Endothelial cell of umbilical vein (primary cell): ENCODE measurements at regions not wholly inside any gene's neighbourhood (a gene's known extent, or its start where the extent isn't known, plus 50 kb on each side); places are given as distances from the start of the nearest gene placed in this dataset.

Experiments
- BruUV-seq: library from RNA; stranded (reverse); fragments of 400-500 nt; replicated peaks from 2 replicates; lab custom pipeline; 2021; lab: Mats Ljungman, UMichigan
- CTCF ChIA-PET: fragments of 300-600, 350-600 bp; sonication (Branson Sonifier 250); formaldehyde crosslinking; loops from one replicate; lab custom pipeline; 2021; ENCODE audit warnings: antibody characterized with exemption, inconsistent platforms; lab: Charles Lee
- POLR2A ChIA-PET: fragments of 300-600, 350-600 bp; sonication (Branson Sonifier 250); formaldehyde crosslinking; loops from one replicate; lab custom pipeline; 2021; ENCODE audit warnings: antibody characterized with exemption, inconsistent platforms; lab: Charles Lee
- DNase-seq: peaks from one replicate; pipeline ENCODE4 v3.0.0-alpha.2; 2011; ENCODE audit warnings: low read depth, low spot score
- FAIRE-seq: peaks from 2 replicates; lab custom pipeline; 2011; peaks lifted over from hg19 to GRCh38; lab: Jason Lieb, UNC
- H2AFZ ChIP-seq: 2 replicates; pipeline ENCODE4 v1.6.0; 2012; ENCODE audit warnings: low read depth, low read length, control low read depth, inconsistent platforms
- H3K27ac ChIP-seq: 2 replicates; pipeline ENCODE4 v1.5.1; 2011; ENCODE audit warnings: low read depth, mild to moderate bottlenecking, control low read depth, low read length, moderate library complexity; ENCODE audit not compliant: insufficient read depth
- H3K27me3 ChIP-seq, 2 experiments: 2 replicates each; pipeline versions ENCODE4 v1.6.0 to v1.6.1; 2011; ENCODE audit warnings: low read length in 2 of 2, mixed read lengths in 1 of 2; ENCODE audit not compliant: control insufficient read depth in 2 of 2, insufficient read depth in 2 of 2
- H3K36me3 ChIP-seq, 2 experiments: 2 replicates in 1 of 2; 3 replicates in 1 of 2; pipeline ENCODE4 v1.5.1; 2011; ENCODE audit warnings: low read length in 2 of 2, mild to moderate bottlenecking in 1 of 2, moderate library complexity in 1 of 2; ENCODE audit not compliant: control insufficient read depth in 2 of 2, insufficient read depth in 2 of 2; ENCODE audit errors: extremely low read depth in 1 of 2
- H3K4me1 ChIP-seq: 3 replicates; pipeline ENCODE4 v1.5.1; 2011; ENCODE audit warnings: mild to moderate bottlenecking, low read length; ENCODE audit not compliant: control insufficient read depth, insufficient read depth; ENCODE audit errors: extremely low read depth
- H3K4me2 ChIP-seq: 2 replicates; pipeline ENCODE4 v1.6.1; 2011; ENCODE audit warnings: low read length, control low read depth, mixed read lengths; ENCODE audit not compliant: insufficient read depth
- H3K4me3 ChIP-seq, 3 experiments: fragments of 200-600 bp in 1 of 3; sonication (generic), shearing (Covaris generic) in 1 of 3; replicated peaks in 1 of 3; 2 replicates each; pipeline ENCODE4 v1.5.1; 2011 to 2016; ENCODE audit warnings: control low read depth in 3 of 3, low read length in 3 of 3, mild to moderate bottlenecking in 2 of 3, inconsistent platforms in 1 of 3, low read depth in 1 of 3, moderate library complexity in 1 of 3; ENCODE audit not compliant: insufficient read depth in 1 of 3
- H3K79me2 ChIP-seq: 2 replicates; pipeline ENCODE4 v1.6.0; 2012; ENCODE audit warnings: low read length, inconsistent platforms; ENCODE audit not compliant: control insufficient read depth, insufficient read depth
- H3K9ac ChIP-seq: replicated peaks from 2 replicates; pipeline ENCODE3; 2011; ENCODE audit warnings: low read length, control low read depth; ENCODE audit not compliant: insufficient read depth; ENCODE audit errors: extremely low read depth
- H3K9me1 ChIP-seq: replicated peaks from 3 replicates; pipeline ENCODE4 v1.6.0; 2011; ENCODE audit warnings: mild to moderate bottlenecking, low read length; ENCODE audit not compliant: control insufficient read depth, insufficient read depth; ENCODE audit errors: extremely low read depth
- H3K9me3 ChIP-seq: replicated peaks from 2 replicates; pipeline ENCODE4 v1.5.1; 2012; ENCODE audit warnings: low read length, inconsistent platforms; ENCODE audit not compliant: control insufficient read depth, insufficient read depth
- H4K20me1 ChIP-seq: replicated peaks from 2 replicates; pipeline ENCODE3; 2011; ENCODE audit warnings: mild to moderate bottlenecking, low read length; ENCODE audit not compliant: control insufficient read depth, insufficient read depth; ENCODE audit errors: extremely low read depth
- CTCF ChIP-seq, 2 donors: IDR thresholded peaks; 1 replicate in 1 of 2; 2 replicates in 1 of 2; pipeline ENCODE4 v1.5.1; 2011; ENCODE audit warnings: low read length in 2 of 2, mild to moderate bottlenecking in 2 of 2, moderate library complexity in 2 of 2, control low read depth in 1 of 2, inconsistent platforms in 1 of 2, low read depth in 1 of 2; ENCODE audit not compliant: insufficient read depth in 1 of 2; ENCODE audit errors: extremely low read depth in 1 of 2
- EZH2 ChIP-seq: IDR thresholded peaks from 2 replicates; pipeline ENCODE4 v1.6.1; 2012; ENCODE audit warnings: borderline replicate concordance, low read depth, mild to moderate bottlenecking, moderate library complexity, low read length, inconsistent platforms; ENCODE audit not compliant: severe bottlenecking
- FOS ChIP-seq: IDR thresholded peaks from 2 replicates; pipeline ENCODE4 v1.6.1; 2011; ENCODE audit warnings: mild to moderate bottlenecking, low read length, moderate library complexity, borderline replicate concordance; ENCODE audit not compliant: insufficient read depth
- GATA2 ChIP-seq: IDR thresholded peaks from 2 replicates; pipeline ENCODE4 v1.7.0; 2011; ENCODE audit warnings: low read depth, mild to moderate bottlenecking, moderate library complexity, mixed read lengths, low read length; ENCODE audit not compliant: insufficient read length, insufficient read depth
- JUN ChIP-seq: IDR thresholded peaks from 2 replicates; pipeline ENCODE4 v1.6.1; 2011; ENCODE audit warnings: borderline replicate concordance, low read depth; ENCODE audit not compliant: insufficient read length, insufficient read depth
- MAX ChIP-seq: IDR thresholded peaks from 2 replicates; pipeline ENCODE4 v1.6.1; 2011; ENCODE audit not compliant: insufficient read depth, insufficient read length
- MYC ChIP-seq: IDR thresholded peaks from one replicate; pipeline ENCODE4 v1.6.1; 2011; ENCODE audit warnings: mild to moderate bottlenecking, low read depth, low read length
- POLR2A ChIP-seq: IDR thresholded peaks from 2 replicates; pipeline ENCODE4 v1.6.1; 2012; ENCODE audit warnings: low read depth, mild to moderate bottlenecking, control low read depth, low read length
- POLR2AphosphoS5 ChIP-seq: IDR thresholded peaks from 2 replicates; pipeline ENCODE4 v1.6.1; 2012; ENCODE audit warnings: low read depth, mild to moderate bottlenecking, control low read depth, low read length, moderate library complexity; ENCODE audit not compliant: insufficient read depth
- dilution Hi-C: fragments of 300-500 bp; cut with MboI; formaldehyde crosslinking; loops from one replicate; pipeline ENCODE4 v1.15.0; 2019; ENCODE audit warnings: low sequenced_read_pairs; ENCODE audit not compliant: extremely low pct_ligation_motif_present
- intact Hi-C: fragments of 100-400 bp; cut with micrococcal nuclease; formaldehyde crosslinking; loops from one replicate; pipeline ENCODE4 v1.10.0; 2022

- H3K27ac ChIP-seq: no peak overlapping the region
- BruUV-seq: no TSS peak
- no peak overlapping the region for H3K4me3 ChIP-seq
- POLR2A ChIA-PET: no interaction called here
- no peaks in the 10 kb centered on the region for H3K36me3 ChIP-seq
- CTCF ChIA-PET: no interaction called here
- dilution Hi-C loops: no loop called here
- no peak overlapping the region for H3K4me2 ChIP-seq
- intact Hi-C loops: no loop called here
- no peaks in the 10 kb centered on the region for H3K4me1 ChIP-seq
- no peak for FAIRE-seq
- DNase-seq: no peak
- no peak overlapping the region for H3K9ac ChIP-seq
- no peaks in the 10 kb centered on the region for H4K20me1 ChIP-seq
- TF ChIP-seq JUN (no peak), EZH2 (no peak), POLR2AphosphoS5 (no peak), CTCF (IDR thresholded peaks at IDR 0.05; ENCODE audit: extremely low read depth in 1 of 2, insufficient read depth in 1 of 2, low read depth in 1 of 2, low read length in 2 of 2) (no peak), MAX (no peak), MYC (no peak), GATA2 (no peak), POLR2A (no peak), FOS (no peak)
- no peaks in the 10 kb centered on the region for H3K79me2 ChIP-seq
- peaks cover 3% of the 10 kb centered on the region for H3K9me3 ChIP-seq
- H3K9me1 ChIP-seq: no peaks in the 10 kb centered on the region
- no peaks in the 10 kb centered on the region for H3K27me3 ChIP-seq
- H2AFZ ChIP-seq: no peak overlapping the region
Measured at GRCh38 chr16:26961459-26961858, 105.3 kb upstream of the C16orf82 start.
